Mucosa of rectum (tissue), 2 donors: ENCODE measurements at regions not wholly inside any gene's neighbourhood (a gene's known extent, or its start where the extent isn't known, plus 50 kb on each side); places are given as distances from the start of the nearest gene placed in this dataset.

Experiments used
- H3K27ac ChIP-seq, 2 donors: one replicate each; pipeline ENCODE4 v1.7.0; 2013; ENCODE audit warnings: inconsistent platforms in 2 of 2, low read depth in 2 of 2, low read length in 2 of 2
- H3K27me3 ChIP-seq, 2 donors: one replicate each; pipeline ENCODE4 v1.7.0; 2013; ENCODE audit warnings: low read length in 2 of 2; ENCODE audit not compliant: control insufficient read depth in 2 of 2, insufficient read depth in 2 of 2
- H3K36me3 ChIP-seq, 2 donors: one replicate each; pipeline ENCODE4 v1.7.0; 2013; ENCODE audit warnings: low read length in 2 of 2; ENCODE audit not compliant: control insufficient read depth in 2 of 2, insufficient read depth in 2 of 2
- H3K4me1 ChIP-seq, 2 donors: one replicate each; pipeline ENCODE4 v1.7.0; 2013; ENCODE audit warnings: low read length in 2 of 2, mild to moderate bottlenecking in 1 of 2; ENCODE audit not compliant: control insufficient read depth in 2 of 2, insufficient read depth in 2 of 2
- H3K4me3 ChIP-seq, 2 donors: one replicate each; pipeline ENCODE4 v1.7.0; 2013; ENCODE audit warnings: low read length in 2 of 2
- H3K9ac ChIP-seq, 2 donors: one replicate each; pipeline ENCODE4 v1.7.0; 2013; ENCODE audit warnings: low read length in 2 of 2, low read depth in 1 of 2, mild to moderate bottlenecking in 1 of 2
- H3K9me3 ChIP-seq, 2 donors: one replicate each; pipeline ENCODE4 v1.7.0; 2013; ENCODE audit warnings: low read length in 2 of 2; ENCODE audit not compliant: control insufficient read depth in 2 of 2
- donor health status: healthy.
- donor health status: Normal muscosa, but diverticular disease.

- Histone ChIP-seq H3K27ac (no peak overlapping the region), H3K9ac (no peak overlapping the region), H3K4me1 (no peaks in the 10 kb centered on the region), H3K9me3 (no peaks in the 10 kb centered on the region), H3K4me3 (no peak overlapping the region), H3K27me3 (no peaks in the 10 kb centered on the region), H3K36me3 (no peaks in the 10 kb centered on the region)
Observed at GRCh38 chr7:17623546-17624185, 316.6 kb downstream of the SNX13 start.

DNA sequence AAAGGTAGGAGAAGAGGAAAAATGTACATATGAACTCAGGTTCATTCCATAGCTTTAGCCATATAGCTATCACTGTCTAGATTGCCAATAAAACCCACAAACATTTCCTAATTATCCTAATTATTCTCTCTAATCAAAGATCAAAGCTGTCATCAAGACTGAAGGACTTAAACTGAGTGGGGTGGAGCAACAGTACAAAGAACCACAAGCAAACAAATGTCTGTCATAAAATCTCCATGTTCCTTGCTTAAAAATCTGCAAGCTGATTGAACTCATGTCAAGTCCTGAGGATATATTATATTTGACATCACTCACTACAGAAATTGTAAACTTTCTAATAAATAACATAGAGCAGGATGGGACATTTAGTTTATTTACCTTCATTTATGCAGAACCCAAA, 315.9 kb downstream of the SNX13 start:
- Histone ChIP-seq H3K9ac (no peak overlapping the region), H3K27ac (no peak overlapping the region), H3K36me3 (no peaks in the 10 kb centered on the region), H3K4me1 (no peaks in the 10 kb centered on the region), H3K4me3 (no peak overlapping the region), H3K27me3 (no peaks in the 10 kb centered on the region), H3K9me3 (no peaks in the 10 kb centered on the region)

DNA sequence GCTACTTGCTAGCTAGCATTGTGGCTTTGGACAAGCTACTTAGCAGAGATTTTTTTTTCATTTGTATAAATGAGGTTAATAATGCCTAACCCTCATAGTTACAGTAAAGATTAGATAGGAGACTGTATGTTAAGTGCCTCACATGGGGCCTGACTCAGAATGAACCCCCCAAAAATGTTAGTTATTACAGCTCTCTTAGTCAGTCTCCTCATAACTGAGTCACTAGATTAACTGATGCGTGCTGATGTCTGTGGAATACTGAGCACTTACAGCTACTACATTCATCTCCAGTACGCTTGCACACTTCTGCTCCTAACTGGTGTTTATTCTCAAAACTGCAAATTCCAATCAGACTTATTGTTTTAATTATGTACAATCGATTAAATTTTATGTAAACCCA, 315.3 kb downstream of the SNX13 start:
- H3K4me3 ChIP-seq, result no peak overlapping the region
- H3K36me3 ChIP-seq, result no peaks in the 10 kb centered on the region
- H3K4me1 ChIP-seq, result no peaks in the 10 kb centered on the region
- no peak overlapping the region for H3K27ac ChIP-seq
- no peak overlapping the region for H3K9ac ChIP-seq
- no peaks in the 10 kb centered on the region for H3K9me3 ChIP-seq
- H3K27me3 ChIP-seq, result no peaks in the 10 kb centered on the region

DNA sequence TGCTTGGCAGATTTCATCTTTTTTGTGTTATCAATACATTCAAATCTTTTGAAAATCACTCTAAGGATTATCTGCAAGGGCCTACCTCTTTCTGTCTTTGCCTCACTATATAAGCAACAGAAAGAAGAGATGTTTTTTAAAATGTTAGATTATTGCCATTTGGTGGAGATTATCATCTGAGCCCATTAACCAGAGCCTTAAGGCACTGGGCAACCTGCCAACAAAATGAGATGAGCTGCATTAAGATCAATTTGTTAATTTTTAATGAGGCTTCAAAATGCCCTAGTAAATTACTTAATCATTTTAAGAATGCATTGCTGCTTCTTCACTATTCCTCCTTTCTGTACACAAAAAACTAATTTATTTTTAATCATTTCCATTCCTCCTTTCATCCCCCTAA, 314.1 kb downstream of the SNX13 start:
- no peaks in the 10 kb centered on the region for H3K27me3 ChIP-seq
- no peak overlapping the region for H3K4me3 ChIP-seq
- no peaks in the 10 kb centered on the region for H3K4me1 ChIP-seq
- no peaks in the 10 kb centered on the region for H3K36me3 ChIP-seq
- no peak overlapping the region for H3K9ac ChIP-seq
- H3K27ac ChIP-seq, result no peak overlapping the region
- no peaks in the 10 kb centered on the region for H3K9me3 ChIP-seq

DNA sequence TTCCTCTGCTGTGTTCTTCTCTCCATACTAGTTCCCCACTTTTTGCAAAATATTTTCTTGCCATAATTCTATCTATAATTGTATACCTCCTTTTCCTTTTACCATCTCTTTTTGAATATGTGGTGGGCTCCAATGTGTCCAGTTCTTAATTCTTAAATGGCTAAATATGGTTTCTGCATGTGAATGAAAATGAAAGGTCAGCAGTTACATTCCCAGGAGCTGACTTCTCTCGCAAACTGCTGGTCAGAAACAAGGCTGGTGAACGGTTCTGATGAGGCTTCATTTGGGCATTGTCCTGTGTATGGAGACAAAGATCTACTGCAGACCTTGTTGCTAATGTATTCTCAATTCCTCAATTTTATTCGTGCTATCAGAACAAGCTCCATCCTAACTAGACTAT, 309.2 kb downstream of the SNX13 start:
- Histone ChIP-seq H3K9me3 (no peaks in the 10 kb centered on the region), H3K4me3 (no peak overlapping the region), H3K9ac (no peak overlapping the region), H3K4me1 (no peaks in the 10 kb centered on the region), H3K27me3 (no peaks in the 10 kb centered on the region), H3K27ac (no peak overlapping the region), H3K36me3 (no peaks in the 10 kb centered on the region)

DNA sequence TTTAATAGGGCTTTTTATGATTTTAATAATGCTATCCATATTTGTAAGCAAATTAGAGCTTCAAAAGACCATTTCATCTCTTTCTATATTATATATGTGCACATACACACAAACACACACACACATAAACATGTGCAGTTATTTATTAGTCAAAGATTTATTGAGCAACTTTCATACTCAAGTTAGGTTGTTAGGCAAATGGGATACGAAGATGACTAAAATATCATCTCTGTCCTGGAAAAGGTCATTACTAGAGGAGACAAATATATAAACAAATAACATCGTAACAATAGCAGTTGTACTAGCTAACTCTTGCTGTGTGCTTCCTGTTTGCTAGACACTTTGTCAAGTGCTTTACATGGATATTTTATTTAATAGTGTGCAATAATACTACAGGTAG, 307.9 kb downstream of the SNX13 start:
- Histone ChIP-seq H3K27me3 (no peaks in the 10 kb centered on the region), H3K36me3 (no peaks in the 10 kb centered on the region), H3K4me3 (no peak overlapping the region), H3K27ac (no peak overlapping the region), H3K9me3 (no peaks in the 10 kb centered on the region), H3K9ac (no peak overlapping the region), H3K4me1 (no peaks in the 10 kb centered on the region)

DNA sequence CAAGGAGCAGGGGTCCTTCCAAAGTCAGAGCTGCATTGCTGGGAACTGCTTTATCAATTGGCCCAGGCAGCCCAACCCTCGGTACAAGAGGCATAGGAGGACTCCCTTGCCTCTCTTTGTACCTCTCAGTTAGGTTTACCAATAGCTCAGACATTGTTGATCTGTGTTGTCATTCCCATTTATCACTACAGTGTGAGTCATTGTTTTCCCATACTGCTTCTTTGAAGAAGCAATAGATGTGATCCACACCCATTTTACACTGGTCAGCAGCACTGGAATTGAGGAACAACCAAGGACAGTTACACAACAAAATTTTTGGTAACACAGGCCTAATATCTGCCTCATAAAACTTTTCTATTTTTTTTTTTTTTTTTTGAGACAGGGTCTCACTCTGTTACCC, 307.2 kb downstream of the SNX13 start:
- Histone ChIP-seq H3K4me3 (no peak overlapping the region), H3K9ac (no peak overlapping the region), H3K27ac (no peak overlapping the region), H3K4me1 (no peaks in the 10 kb centered on the region), H3K9me3 (no peaks in the 10 kb centered on the region), H3K27me3 (no peaks in the 10 kb centered on the region), H3K36me3 (no peaks in the 10 kb centered on the region)

DNA sequence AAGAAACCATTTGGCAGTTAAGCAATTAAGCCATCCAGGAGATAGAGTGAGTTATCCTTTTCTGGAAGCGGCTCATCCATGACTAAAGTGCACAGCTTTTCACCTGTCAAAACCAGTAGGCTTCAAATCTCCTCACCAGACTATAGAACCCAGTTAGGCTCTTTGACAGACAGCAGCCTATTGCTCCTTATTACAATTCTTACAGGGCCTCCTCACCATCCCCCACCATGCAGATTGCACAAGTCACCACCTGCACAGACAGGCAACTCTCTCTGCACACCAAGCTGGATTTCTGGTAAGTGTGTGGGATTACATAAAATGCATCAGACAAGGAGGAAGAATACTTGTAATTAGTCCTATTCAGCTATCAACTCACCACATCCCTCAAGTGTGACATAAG, 301.6 kb downstream of the SNX13 start:
- no peaks in the 10 kb centered on the region for H3K9me3 ChIP-seq
- H3K27ac ChIP-seq, result no peak overlapping the region
- H3K4me3 ChIP-seq, result no peak overlapping the region
- H3K9ac ChIP-seq, result no peak overlapping the region
- no peaks in the 10 kb centered on the region for H3K36me3 ChIP-seq
- H3K4me1 ChIP-seq, result no peaks in the 10 kb centered on the region
- H3K27me3 ChIP-seq, result no peaks in the 10 kb centered on the region

GRCh38 chr7:17640730-17641377, 299.4 kb downstream of the SNX13 start:
- Histone ChIP-seq H3K36me3 (no peaks in the 10 kb centered on the region), H3K4me3 (no peak overlapping the region), H3K27me3 (no peaks in the 10 kb centered on the region), H3K27ac (no peak overlapping the region), H3K9ac (no peak overlapping the region), H3K9me3 (no peaks in the 10 kb centered on the region), H3K4me1 (no peaks in the 10 kb centered on the region)

GRCh38 chr7:17645500-17645899, 294.8 kb downstream of the SNX13 start:
- H3K27me3 ChIP-seq, result no peaks in the 10 kb centered on the region
- no peak overlapping the region for H3K27ac ChIP-seq
- no peak overlapping the region for H3K4me3 ChIP-seq
- no peak overlapping the region for H3K9ac ChIP-seq
- no peaks in the 10 kb centered on the region for H3K4me1 ChIP-seq
- H3K9me3 ChIP-seq, result no peaks in the 10 kb centered on the region
- H3K36me3 ChIP-seq, result no peaks in the 10 kb centered on the region
